Coronary artery (tissue), 2 donors: ENCODE measurements at regions not wholly inside any gene's neighbourhood (a gene's known extent, or its start where the extent isn't known, plus 50 kb on each side); places are given as distances from the start of the nearest gene placed in this dataset.

Source experiments
- DNase-seq: peaks from one replicate; pipeline ENCODE4 v3.0.0-alpha.2; 2017; ENCODE audit warnings: low spot score
- H3K27ac ChIP-seq, 2 donors: fragments of 200-600 bp; sonication (generic); one replicate each; pipeline ENCODE4 v1.5.1; 2016 to 2019
- H3K4me3 ChIP-seq: fragments of 200-600 bp; sonication (generic); 2 replicates; pipeline ENCODE4 v1.5.1; 2016; ENCODE audit warnings: mild to moderate bottlenecking, moderate library complexity
- TF ChIP-seq, protein P1 (sequence below): fragments of 200-600 bp; sonication (generic); IDR thresholded peaks from one replicate; pipeline ENCODE4 v1.5.1; 2019; ENCODE audit warnings: antibody characterized with exemption

DNA sequence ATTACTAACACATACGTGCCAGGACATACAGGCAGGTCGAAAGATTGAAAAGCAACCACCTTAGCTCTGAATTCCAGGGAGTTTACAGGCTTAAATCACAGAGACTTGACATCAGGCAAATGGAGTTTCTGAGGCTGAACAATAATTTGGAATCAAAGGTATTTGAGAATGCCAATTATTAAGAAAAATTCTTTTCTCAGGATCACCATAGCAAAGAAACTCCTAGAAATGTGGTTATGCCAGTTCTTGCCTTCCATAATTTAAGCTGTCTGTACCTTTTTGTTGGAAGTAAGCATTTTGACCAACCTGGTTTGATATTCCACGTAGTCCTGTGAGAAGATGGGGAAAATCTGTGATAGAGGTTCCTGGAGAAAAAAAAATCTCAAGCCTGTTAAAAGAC, 312.4 kb upstream of the SMARCA2 start:
- TF ChIP-seq, protein P1, sequence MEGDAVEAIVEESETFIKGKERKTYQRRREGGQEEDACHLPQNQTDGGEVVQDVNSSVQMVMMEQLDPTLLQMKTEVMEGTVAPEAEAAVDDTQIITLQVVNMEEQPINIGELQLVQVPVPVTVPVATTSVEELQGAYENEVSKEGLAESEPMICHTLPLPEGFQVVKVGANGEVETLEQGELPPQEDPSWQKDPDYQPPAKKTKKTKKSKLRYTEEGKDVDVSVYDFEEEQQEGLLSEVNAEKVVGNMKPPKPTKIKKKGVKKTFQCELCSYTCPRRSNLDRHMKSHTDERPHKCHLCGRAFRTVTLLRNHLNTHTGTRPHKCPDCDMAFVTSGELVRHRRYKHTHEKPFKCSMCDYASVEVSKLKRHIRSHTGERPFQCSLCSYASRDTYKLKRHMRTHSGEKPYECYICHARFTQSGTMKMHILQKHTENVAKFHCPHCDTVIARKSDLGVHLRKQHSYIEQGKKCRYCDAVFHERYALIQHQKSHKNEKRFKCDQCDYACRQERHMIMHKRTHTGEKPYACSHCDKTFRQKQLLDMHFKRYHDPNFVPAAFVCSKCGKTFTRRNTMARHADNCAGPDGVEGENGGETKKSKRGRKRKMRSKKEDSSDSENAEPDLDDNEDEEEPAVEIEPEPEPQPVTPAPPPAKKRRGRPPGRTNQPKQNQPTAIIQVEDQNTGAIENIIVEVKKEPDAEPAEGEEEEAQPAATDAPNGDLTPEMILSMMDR: no peak
- H3K27ac ChIP-seq: no peak overlapping the region
- no peak overlapping the region for H3K4me3 ChIP-seq
- DNase-seq: no peak

DNA sequence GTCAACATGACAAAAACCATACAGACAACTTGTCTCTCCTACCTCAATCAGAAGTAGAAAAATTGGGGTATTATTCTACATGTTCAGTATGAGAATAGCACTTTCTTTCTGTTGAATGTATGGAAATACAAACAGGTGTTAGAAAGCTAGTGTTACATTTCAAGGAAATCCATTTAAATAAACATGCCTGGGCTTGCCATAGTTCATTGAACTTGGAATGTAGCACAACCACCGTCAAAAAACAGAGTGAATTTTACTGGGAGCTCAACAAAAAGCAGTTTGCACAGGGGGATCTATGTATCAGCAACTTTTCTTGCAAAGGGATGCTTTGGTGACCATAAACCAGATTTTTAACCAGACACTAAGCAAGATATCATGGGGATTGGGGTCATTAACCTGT, 307.9 kb upstream of the SMARCA2 start:
- Histone ChIP-seq H3K27ac (no peak overlapping the region), H3K4me3 (no peak overlapping the region)
- TF ChIP-seq, protein P1: no peak
- no peak for DNase-seq

DNA sequence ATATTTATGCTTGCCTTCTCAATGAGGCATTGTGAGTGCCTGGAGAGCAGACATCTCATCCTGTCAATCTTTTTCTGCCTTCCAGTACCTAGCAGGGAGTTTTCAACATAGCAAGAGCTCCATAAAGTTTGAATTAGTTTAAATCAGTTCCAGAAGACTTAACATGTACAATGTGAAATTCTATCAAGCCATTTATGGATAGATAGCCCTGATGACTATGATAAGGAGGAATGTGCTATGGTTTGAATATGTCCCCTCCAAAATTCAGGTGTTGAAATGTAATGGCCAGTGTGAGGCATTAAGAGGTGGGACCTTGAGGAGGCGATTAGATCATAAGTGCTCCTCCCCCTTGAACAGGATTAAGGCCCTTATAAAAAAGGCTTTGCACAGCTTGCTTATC, 306.9 kb upstream of the SMARCA2 start:
- DNase-seq: no peak
- no peak overlapping the region for H3K27ac ChIP-seq
- no peak overlapping the region for H3K4me3 ChIP-seq
- TF ChIP-seq, protein P1: no peak

DNA sequence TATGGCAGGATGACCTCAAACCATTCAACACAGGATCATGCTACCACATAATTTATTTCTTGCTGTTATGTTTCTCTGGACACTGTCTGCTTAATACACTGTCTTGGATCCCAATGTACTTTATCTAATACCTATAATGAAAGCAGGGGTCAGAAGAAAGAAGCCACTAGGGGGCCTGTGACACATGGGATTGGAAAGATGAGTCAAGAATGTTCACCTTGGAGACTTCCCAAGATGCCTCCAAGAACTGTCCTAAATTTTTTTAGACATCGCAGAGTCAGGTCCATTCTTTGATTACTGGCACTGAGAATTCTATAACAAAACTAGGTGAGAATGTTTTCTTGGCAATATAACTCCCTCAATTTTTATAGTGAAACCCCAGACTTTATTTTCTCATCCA, 305.8 kb upstream of the SMARCA2 start:
- H3K4me3 ChIP-seq: no peak overlapping the region
- TF ChIP-seq, protein P1: no peak
- H3K27ac ChIP-seq: no peak overlapping the region
- no peak for DNase-seq

DNA sequence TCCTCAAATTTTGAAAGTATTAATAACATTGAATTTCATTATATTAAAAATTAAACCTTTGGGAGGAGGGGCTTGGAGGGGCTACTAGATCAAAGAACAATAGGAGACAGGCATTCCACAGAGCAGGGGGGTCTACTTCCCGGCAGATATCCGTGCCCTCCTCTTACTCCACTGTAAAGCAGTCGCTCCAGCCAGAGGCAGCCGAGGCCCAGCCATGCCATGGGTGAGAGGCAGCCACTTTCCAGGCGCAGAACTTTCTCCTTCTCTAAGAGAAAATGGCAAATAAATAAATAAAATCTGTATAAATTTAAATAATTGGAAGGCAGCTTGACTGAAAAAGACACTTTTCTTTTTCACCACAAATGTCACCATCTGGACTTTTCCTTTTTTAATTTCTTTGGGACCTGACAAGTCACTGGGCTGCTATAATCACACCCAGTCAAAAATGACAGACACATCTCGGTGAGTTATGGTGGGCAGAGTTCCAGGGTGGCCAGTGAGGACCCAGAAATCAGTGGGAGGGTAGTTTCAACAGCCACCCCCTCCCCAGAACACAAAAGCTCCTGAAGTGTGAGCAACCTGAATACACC, 302.2 kb upstream of the SMARCA2 start:
- Histone ChIP-seq H3K27ac (no peak overlapping the region), H3K4me3 (no peak overlapping the region)
- TF ChIP-seq, protein P1: no peak
- no peak for DNase-seq

DNA sequence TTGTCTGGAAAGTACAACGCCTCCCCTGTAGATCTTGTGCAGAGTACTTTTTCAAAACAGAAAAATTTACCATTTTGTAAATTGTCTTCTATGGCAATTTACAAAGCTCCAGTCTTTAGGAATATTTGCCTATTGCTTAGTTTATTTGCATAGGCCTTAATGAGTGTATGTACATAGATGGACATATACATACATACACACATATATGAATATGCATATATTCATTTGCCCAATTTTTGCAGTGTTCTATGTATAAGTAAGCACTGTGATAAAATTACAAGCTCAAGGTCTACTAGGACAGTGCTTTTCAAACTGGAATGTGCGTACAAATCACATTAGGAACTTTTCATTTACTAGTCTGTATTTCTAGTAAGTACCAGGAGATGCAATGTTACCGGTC, 301.3 kb upstream of the SMARCA2 start:
- TF ChIP-seq, protein P1: no peak
- Histone ChIP-seq H3K27ac (no peak overlapping the region), H3K4me3 (no peak overlapping the region)
- DNase-seq: no peak

DNA sequence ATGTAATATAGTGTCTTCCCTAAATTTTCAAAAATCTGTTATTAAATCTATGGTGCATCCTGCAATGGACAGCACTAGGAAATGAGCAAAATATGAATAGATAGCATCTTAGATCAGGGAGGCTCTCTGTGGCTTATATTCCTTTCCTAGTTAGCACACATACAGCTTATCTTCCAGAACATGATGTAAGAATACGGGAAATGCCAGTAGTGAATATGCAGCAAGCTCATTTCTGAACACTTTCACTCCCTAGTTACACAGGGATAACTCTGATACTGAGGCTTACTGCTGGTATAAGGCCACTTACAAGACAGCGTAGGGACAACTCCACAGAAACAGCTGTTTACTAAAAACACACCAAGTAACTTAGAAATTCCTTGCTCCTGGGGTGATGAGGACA, 297.3 kb upstream of the SMARCA2 start:
- no peak for DNase-seq
- Histone ChIP-seq H3K27ac (no peak overlapping the region), H3K4me3 (no peak overlapping the region)
- TF ChIP-seq, protein P1: no peak
